ENCODE measurements at regions not wholly inside any gene's neighbourhood (a gene's known extent, or its start where the extent isn't known, plus 50 kb on each side); places are given as distances from the start of the nearest gene placed in this dataset.

DNA sequence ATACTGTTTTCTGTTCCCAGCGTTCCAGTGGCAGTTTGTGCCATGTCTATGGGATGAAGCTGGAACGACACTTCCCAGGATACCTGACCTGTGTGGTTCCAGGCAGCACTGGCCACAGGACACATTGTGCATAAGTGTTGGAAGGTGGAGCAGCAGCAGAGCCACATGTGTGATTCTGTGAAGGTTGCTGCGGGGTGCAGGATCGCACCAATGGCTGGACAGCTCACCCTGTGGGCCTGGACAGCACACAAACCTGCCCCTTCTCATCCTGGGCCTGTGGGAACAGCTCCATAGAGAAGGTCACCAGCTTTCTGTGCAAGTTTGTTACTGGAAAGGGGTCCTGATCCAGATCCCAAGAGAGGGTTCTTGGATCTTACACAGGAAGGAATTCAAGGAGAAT is 252.2 kb upstream of the RAB6C start:
- TF ChIP-seq, protein P1, sequence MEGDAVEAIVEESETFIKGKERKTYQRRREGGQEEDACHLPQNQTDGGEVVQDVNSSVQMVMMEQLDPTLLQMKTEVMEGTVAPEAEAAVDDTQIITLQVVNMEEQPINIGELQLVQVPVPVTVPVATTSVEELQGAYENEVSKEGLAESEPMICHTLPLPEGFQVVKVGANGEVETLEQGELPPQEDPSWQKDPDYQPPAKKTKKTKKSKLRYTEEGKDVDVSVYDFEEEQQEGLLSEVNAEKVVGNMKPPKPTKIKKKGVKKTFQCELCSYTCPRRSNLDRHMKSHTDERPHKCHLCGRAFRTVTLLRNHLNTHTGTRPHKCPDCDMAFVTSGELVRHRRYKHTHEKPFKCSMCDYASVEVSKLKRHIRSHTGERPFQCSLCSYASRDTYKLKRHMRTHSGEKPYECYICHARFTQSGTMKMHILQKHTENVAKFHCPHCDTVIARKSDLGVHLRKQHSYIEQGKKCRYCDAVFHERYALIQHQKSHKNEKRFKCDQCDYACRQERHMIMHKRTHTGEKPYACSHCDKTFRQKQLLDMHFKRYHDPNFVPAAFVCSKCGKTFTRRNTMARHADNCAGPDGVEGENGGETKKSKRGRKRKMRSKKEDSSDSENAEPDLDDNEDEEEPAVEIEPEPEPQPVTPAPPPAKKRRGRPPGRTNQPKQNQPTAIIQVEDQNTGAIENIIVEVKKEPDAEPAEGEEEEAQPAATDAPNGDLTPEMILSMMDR (IDR thresholded peaks at IDR 0.05) = no peak
- TF ChIP-seq POLR2A (IDR thresholded peaks at IDR 0.05) = no peak

DNA sequence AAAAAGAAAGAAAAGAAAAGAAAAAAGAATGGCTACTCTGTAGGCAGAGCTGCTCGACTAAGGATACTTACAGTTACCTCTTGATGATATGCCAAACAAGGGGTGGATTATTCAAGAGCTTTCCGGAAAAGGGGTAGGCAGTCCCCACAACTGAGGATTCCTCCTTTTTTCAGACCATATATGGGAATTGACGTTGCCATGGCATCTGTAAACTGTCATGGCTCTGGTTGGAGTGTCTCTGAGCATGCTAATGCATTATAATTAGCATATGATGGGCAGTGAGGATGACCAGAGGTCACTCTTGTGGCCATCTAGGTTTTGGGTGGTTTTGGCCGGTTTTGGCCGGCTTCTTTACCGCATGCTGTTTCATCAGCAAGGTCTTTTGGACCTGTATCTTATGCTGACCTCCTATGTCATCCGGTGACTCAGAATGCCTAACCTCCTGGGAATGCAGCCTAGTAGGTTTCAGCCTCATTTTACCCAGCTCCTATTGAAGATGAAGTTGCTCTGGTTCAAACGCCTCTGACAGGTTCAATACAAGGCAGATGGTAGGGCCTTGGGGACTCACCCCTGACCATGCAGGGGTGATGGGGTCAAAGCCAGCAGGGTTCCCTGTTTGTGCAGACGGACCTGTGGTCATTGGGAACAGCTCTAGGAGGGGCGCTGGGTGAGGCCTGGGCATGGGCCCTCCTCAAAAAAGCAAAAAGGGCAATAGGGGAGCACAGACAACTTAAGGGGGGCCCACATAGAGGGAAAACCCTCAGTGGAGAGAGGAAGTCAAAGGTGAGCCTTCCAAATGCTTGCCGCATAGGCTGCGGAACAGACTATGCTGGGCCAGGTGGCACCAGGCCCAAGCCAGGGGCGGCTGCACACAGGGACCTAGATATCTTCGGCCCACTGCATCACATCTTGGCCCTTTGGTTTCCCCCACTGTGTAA is 251.2 kb upstream of the RAB6C start:
- Histone ChIP-seq H3K9me3 (no peaks in the 10 kb centered on the region), H3K27me3 (no peaks in the 10 kb centered on the region), H3K4me3 (no peak overlapping the region), H3K4me1 (peaks cover 7% of the 10 kb centered on the region), H3K36me3 (replicated peaks in 1 of 2; ENCODE audit: insufficient read depth in 1 of 2, low read depth in 2 of 2) (no peaks in the 10 kb centered on the region), H3K27ac (no peak overlapping the region)
- TF ChIP-seq, protein P1 (IDR thresholded peaks at IDR 0.05) = no peak
- no peak for TF ChIP-seq POLR2A (IDR thresholded peaks at IDR 0.05)
- intact Hi-C loops (cut with DNase I) = no loop called here
- DNase-seq (no peak), ATAC-seq (no peak)
- 84 to 86% methylated on average over 13 to 14 of the region's 14 CpGs for WGBS, 2 donors

More for the DNA sequence above, 252.2 kb upstream of the RAB6C start:
- intact Hi-C loops (cut with DNase I) = no loop called here
- Histone ChIP-seq H3K4me3 (no peak overlapping the region), H3K9me3 (no peaks in the 10 kb centered on the region), H3K27me3 (no peaks in the 10 kb centered on the region), H3K27ac (no peak overlapping the region), H3K4me1 (peaks cover 7% of the 10 kb centered on the region), H3K36me3 (replicated peaks in 1 of 2; ENCODE audit: insufficient read depth in 1 of 2, low read depth in 2 of 2) (no peaks in the 10 kb centered on the region)
- 86 to 87% methylated on average over 4 of the region's 4 CpGs for WGBS, 2 donors
- DNase-seq (no peak), ATAC-seq (no peak)

DNA sequence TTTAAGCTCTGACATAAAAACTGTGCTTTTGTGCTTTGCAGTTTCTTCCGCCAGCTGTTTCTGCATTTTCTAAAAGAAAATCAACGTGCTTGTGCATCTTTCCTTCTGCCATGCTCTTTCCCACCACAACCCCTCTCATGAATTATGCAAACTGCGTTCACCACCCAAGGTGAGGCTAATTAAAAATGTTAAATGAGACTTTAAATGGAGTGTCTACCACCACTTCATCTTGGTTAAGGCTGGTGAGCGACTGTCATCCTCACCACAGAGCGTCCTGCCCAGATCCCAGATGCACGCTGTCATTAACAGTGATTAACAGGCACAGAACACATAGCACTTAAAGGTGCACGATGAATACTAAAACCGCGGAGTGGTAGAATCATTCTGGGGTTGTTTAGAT is 250.5 kb upstream of the RAB6C start:
- Histone ChIP-seq H3K4me3 (no peak overlapping the region), H3K27me3 (no peaks in the 10 kb centered on the region), H3K4me1 (peaks cover 7% of the 10 kb centered on the region), H3K36me3 (replicated peaks in 1 of 2; ENCODE audit: insufficient read depth in 1 of 2, low read depth in 2 of 2) (no peaks in the 10 kb centered on the region), H3K9me3 (no peaks in the 10 kb centered on the region), H3K27ac (no peak overlapping the region)
- intact Hi-C loops (cut with DNase I) = no loop called here
- ATAC-seq (no peak), DNase-seq (no peak)
- TF ChIP-seq POLR2A (IDR thresholded peaks at IDR 0.05) = no peak
- TF ChIP-seq, protein P1 (IDR thresholded peaks at IDR 0.05) = no peak
- 87 to 93% methylated on average over 9 of the region's 9 CpGs for WGBS, 2 donors

DNA sequence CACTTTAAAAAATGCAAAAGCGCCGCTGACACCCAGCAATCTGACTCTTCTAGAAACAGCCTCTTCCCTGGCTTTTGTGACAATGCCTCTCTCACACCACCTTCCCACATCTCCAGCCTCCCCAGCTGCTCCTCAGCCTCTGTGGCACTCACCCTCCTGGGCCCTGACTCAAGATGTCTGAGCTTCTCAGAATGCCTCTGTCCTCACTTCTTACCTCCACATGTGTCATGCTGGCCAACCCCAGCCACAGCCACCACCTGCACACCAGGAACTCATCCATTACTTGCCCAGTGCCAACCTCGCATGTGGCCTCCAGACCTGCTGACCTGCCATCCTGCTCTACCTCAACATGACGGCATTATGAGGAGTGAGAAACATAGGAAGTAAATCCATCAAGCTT is 249.8 kb upstream of the RAB6C start:
- Histone ChIP-seq H3K27me3 (no peaks in the 10 kb centered on the region), H3K27ac (no peak overlapping the region), H3K9me3 (no peaks in the 10 kb centered on the region), H3K36me3 (replicated peaks in 1 of 2; ENCODE audit: insufficient read depth in 1 of 2, low read depth in 2 of 2) (no peaks in the 10 kb centered on the region), H3K4me1 (peaks cover 7% of the 10 kb centered on the region), H3K4me3 (no peak overlapping the region)
- ATAC-seq (no peak), DNase-seq (no peak)
- no peak for TF ChIP-seq POLR2A (IDR thresholded peaks at IDR 0.05)
- TF ChIP-seq, protein P1 (IDR thresholded peaks at IDR 0.05) = no peak
- WGBS, 2 donors = 92 to 93% methylated on average over 4 of the region's 4 CpGs
- intact Hi-C loops (cut with DNase I) = no loop called here

DNA sequence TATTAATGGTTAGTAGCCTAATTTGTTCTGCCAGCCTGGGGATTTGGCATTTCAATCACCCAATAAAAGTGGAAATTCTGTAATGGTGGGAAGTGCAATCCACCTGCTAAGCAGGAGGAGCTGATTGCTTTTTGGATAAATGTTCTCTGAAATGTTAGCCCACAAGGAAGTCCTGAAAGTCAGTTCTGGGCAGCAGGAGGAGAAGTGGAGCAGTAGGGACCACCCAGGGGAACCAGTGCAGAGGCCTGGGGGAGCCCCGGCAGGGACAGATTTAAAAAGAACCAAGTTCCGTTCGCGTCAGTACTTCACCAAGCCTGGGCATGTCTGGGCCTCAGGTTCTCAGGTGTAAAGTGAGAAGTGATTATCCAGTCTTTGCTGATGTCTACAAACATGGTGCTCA is 248.5 kb upstream of the RAB6C start:
- no peaks in the 10 kb centered on the region for H3K27me3 ChIP-seq
- no peak overlapping the region for H3K4me3 ChIP-seq
- intact Hi-C loops (cut with DNase I) = no loop called here
- TF ChIP-seq POLR2A (IDR thresholded peaks at IDR 0.05) = no peak
- TF ChIP-seq, protein P1 (IDR thresholded peaks at IDR 0.05) = no peak
- ATAC-seq (no peak), DNase-seq (no peak)
- H3K27ac ChIP-seq = no peak overlapping the region
- H3K36me3 ChIP-seq (replicated peaks in 1 of 2; ENCODE audit: insufficient read depth in 1 of 2, low read depth in 2 of 2) = no peaks in the 10 kb centered on the region
- no peaks in the 10 kb centered on the region for H3K9me3 ChIP-seq
- H3K4me1 ChIP-seq = peaks cover 6% of the 10 kb centered on the region
- 91 to 95% methylated on average over 4 of the region's 4 CpGs for whole genome bisulfite sequencing, 2 donors
